ENCODE measurements at regions not wholly inside any gene's neighbourhood (a gene's known extent, or its start where the extent isn't known, plus 50 kb on each side); places are given as distances from the start of the nearest gene placed in this dataset.
"Not testable (repeated sequence)": the region's sequence is repeated elsewhere in the genome, so short reads cannot be mapped to it uniquely, and the experiment has no call there.

DNA sequence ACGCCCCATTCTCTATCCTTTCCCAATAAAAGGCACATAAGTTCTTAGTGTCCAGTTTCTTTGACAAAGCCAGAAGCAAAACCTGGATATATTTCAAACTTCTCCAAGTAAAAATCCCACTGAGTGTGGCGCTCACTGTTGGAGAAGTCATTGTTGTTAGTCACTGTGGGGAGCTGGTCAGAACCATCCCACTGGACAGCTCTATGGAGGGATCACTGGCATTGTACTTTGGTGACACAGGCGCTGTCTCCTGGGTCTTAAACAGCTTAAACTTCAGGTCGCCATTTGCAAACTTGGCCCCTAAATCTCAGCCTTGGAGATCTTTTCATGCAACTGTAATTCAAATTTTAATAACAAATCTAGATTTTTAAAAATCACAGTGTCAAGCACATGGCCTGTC, 111.5 kb upstream of the SLC24A3 start:
- ChIA-PET POLR2A (no interaction called here), CTCF (no interaction called here)

DNA sequence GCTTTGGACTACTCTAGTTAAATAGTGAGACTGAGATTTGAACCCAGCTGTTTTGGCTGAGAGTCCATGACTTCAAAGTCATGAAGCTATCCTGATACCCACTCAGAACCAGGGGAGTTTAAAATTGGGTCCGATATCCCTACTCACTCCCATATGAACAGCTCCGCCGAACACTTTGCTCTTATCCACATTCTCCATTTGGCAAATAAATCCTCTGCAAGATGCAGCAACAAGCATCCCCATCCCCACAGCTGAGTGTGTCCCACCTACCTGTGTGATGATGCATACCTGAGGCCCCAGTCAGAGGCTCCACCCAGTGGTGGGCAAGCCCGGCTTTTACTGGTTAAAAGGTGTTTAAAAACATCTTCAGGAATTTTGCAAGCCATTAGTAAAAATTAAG, 108.3 kb upstream of the SLC24A3 start:
- ChIA-PET CTCF (no interaction called here), POLR2A (no interaction called here)

DNA sequence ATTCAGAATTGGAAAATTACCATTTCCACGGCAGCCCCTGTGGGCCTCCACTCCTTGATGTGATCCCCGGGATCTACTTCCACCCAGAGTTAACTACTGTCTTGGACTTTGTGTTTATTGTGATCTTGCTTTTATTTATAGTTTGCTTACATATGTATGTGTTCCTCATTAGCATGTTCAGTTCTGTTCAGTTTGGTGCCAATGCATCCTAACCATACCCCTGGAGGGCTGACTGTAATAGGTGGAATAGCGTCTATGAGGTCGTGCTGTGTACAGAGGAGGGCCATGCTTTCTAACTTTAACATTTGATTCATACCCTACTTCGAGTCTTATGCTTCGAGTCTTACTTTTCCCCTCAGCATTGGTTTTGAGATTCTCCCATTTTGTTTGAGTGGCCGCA, 104.3 kb upstream of the SLC24A3 start:
- ChIA-PET CTCF (no interaction called here), POLR2A (no interaction called here)

DNA sequence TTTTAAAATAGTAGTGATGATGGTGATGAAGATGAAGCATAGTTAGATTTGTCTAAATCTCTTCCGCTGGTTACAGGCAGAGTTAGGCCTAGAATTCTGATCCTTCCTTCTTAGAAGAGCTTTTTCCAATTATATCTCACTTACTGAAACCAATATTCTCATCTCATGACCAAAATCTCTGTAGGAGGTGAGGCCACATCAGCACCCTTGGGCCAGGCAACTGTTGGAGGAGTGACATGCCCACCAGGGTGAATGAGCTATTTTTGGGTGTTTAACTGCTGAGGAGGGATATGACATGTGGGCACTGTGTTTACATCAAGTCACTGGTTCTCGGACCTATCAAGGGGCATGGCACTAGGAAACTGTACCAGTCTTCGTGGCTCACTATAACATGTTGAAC, 102.2 kb upstream of the SLC24A3 start:
- ChIA-PET POLR2A (interaction anchor here (0.7 kb wide), 1 partner anchor 1296 kb away, joined by 9 read pairs; no protein-coding TSS in a partner anchor), CTCF (interaction anchor here (0.6 kb wide), 1 partner anchor 417 kb away, joined by 3 read pairs; no protein-coding TSS in a partner anchor)

DNA sequence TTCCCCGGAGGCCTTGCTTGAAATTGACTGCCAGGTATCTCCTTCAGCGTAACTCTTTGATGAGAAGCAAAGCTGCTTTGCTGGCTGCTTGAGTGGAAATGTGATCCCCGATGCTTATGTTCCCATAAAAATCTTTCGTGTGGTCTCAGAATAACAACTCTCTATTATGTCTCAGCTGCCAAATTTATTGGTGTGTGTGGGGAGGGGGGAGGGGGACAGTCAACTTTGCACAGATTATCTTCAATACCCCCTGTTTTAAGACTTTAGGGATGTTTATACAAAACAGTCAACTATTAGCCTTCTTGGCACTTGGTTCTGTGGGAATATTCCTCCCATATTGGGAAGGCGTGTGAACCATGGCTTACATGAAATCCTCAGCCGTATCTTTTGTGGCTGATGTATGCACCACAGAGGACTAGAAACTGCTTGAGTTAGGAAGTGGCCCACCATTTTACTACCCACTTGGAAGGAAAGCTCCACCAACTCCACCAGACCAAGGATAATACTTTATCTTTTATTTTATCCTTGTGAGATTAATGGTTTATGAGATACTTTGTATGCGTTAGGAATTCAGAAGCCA, 101.5 kb upstream of the SLC24A3 start:
- POLR2A ChIA-PET, result interaction anchor here (0.7 kb wide), 1 partner anchor 1296 kb away, joined by 9 read pairs; no protein-coding TSS in a partner anchor
- CTCF ChIA-PET, result interaction anchor here (0.6 kb wide), 1 partner anchor 417 kb away, joined by 3 read pairs; no protein-coding TSS in a partner anchor

DNA sequence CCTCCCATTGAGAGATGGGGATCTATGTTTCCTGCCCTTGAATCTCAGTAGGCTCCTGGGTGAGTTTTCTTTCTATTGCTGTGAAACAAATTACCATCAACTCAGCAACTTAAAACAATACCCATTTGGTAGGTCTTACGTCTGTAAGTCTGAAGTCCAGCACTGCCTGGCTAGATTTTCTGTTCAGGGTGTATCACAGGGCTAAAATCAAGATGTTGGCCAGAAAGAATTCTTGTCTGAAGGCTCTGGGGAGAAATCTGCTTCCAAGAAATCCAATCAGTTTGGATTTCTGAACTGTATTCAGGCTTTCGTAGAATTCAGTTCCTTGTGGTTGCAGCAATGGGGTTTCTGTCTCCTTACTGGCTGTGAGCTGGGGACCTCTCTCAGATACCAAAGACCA, 99.6 kb upstream of the SLC24A3 start:
- CTCF ChIA-PET, result no interaction called here
- POLR2A ChIA-PET, result no interaction called here

DNA sequence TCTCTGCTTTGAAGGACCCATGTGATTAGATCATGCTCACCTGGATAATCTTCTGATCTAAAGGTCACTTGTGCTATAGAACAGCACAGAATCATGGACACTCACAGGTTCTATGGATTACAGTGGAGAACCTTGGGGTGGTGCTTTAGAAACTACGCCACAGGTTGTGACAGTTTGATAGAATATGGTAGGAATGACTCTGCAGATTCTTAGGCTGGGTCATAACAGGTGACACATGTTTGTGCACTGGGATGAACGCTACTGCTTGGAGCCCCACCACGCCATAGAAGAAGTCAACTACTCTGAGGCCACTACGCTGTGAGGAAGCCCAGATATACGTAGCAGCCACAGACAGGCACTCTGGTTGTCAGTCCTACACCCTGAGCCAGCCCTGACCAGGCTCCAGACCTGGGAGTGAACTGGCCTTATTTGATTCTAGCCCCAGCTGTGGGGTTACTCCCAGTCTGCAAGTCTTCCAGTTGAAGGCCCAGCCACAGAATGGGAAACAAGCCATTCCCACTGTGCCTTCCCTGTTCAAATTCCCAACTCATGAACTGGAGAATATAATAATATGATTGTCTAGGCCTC, 99.0 kb upstream of the SLC24A3 start:
- CTCF ChIA-PET, result no interaction called here

DNA sequence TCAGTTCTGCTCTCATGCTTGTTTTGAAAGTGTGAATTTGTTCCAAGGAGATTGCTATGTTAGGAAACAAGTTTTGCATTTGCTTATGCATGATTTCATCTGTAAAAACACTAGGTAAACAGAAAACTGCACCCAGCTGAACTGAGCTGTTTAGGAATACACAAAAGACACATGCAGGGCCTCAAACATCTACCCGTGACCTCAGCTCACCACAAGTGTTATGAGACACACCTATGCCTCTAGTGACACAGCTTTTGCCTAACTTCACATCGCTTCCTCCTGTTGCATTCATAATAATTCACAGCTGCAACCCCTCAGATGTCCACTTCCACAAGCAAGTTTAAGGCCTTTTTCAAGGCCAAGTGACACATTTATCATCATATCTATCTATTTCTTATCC, 98.0 kb upstream of the SLC24A3 start:
- POLR2A ChIA-PET, result no interaction called here

More for the DNA sequence above, 99.0 kb upstream of the SLC24A3 start:
- POLR2A ChIA-PET, result no interaction called here

DNA sequence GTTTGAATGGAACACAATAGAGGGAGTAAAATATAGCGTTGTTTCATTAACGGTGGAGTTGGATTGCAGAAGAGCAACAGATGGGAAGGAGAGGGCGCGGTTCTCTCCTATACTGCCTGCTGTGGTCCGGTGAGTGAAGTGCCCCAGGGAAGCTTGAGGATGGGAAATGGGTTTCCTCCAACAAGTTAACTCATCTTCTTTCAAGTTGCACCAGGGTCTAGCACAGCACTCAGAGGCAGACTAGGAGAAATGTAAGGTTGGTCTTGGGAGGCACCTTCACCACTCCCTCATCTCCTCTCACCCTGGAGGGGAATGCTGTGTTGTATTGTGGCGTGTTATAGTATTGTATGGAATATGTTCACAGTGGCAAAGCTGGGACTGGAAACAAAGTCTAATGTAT, 96.9 kb upstream of the SLC24A3 start:
- ChIA-PET CTCF (no interaction called here), POLR2A (no interaction called here)

More for the DNA sequence above, 98.0 kb upstream of the SLC24A3 start:
- CTCF ChIA-PET, result no interaction called here

DNA sequence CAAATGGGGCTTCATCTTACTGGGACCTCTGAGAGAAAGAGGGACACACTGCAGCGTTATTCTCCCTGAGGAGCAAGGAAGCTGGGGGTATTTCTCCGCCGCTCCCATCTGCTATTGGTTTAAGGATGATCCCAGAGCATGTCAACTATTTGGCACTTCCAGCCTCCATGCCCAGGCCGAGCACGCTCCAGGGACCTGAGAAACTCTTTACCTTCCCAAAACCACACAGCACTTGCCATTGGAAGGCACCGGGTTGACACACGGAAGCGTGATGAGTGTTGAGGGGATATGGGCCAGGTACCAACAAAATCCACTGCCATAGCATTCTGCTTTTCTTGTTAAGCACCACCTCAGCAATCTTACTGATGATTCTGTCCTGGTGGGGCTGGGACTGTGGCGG, 92.4 kb upstream of the SLC24A3 start:
- POLR2A ChIA-PET, result no interaction called here
- CTCF ChIA-PET, result no interaction called here

DNA sequence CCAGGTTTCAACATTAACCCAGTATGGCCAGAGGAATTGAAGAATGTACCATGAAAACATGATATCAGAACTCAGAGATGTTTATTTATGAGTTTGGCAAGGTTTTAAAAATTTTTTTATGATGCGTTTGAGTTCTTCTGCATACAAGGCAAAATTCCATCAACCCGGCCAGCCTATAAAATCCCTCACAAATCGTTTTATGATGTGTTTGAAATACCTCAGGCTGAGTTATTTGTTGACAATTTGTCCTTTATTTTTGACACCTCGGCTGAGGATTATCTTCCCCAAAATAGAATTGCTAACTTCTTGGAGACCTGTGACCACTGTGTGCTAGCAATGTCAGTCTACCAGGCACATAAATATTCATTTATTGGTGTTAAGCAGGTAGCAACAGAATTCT, 91.9 kb upstream of the SLC24A3 start:
- POLR2A ChIA-PET, result no interaction called here
- CTCF ChIA-PET, result no interaction called here

DNA sequence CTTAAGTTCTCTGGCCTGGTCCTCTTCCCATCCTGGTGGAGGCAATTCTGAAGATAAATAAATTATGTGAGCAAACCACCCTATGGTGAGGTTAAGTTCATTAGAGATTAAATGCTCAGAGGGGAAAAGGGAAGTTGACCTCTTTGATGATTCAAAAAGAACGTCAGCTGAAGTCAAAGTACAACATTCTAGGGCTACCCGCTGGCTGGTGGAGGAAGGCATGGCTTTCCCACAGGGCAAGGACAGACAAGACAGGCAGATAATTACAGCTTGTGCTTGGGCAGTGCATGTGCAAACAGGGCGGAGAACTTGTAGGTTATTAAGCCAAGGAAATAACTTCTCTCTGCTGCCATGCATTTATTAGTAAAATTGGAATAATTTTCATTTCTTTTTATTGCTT, 91.0 kb upstream of the SLC24A3 start:
- POLR2A ChIA-PET, result no interaction called here
- CTCF ChIA-PET, result no interaction called here

DNA sequence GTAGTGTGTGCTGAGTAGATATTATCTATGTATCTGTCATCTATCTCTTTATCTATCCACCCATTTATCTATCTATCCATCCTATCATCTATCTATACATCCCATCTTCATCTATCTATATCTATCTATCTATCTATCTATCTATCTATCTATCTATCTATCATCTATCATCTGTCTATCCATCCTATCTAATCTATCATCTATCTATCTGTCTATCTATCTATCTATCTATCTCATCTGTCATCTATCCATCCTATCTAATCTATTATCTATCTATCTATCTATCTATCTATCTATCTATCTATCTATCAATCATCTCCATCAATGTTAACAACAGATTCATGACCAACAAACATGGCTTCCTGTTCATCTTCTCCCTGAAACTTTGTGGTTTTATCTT, 90.5 kb upstream of the SLC24A3 start:
- POLR2A ChIA-PET, result no interaction called here
- CTCF ChIA-PET, result no interaction called here

DNA sequence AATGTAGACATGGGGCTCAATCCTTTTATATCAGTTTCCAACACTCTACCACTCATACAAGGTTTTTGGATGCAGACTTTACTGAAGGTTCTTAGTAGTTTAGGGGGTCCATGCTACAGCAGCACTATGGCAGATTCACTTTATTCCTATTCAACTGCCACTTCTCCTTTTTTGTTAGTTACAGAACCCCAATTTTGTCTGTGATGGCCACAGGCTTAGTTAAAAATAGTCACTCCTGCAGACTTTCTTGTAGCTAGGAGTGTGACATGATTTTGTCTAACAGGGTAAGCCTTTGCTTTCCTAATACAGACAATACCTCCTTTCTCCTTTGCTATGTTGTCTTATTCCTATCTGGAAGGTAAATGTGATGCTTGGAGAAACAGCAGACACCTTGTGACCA, 90.0 kb upstream of the SLC24A3 start:
- ChIA-PET POLR2A (no interaction called here), CTCF (no interaction called here)

DNA sequence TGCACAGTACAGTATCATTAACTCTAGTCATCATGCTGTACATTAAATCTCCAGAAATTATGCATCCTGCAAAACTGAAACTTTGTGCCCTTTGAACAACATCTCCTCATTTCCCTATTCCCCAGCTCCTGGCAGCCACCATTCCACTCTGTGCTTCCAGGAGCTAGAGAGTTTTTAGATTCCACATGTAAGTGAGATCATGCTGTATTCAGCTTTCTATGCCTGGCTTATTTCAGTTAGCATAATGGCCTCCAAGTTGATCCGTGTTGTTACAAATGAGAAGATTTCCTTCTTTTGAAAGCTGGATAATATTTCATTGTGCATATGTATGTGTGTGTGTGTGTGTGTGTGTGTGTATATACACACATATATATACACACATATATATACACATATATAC, 86.9 kb upstream of the SLC24A3 start:
- POLR2A ChIA-PET, result no interaction called here
- CTCF ChIA-PET, result no interaction called here

DNA sequence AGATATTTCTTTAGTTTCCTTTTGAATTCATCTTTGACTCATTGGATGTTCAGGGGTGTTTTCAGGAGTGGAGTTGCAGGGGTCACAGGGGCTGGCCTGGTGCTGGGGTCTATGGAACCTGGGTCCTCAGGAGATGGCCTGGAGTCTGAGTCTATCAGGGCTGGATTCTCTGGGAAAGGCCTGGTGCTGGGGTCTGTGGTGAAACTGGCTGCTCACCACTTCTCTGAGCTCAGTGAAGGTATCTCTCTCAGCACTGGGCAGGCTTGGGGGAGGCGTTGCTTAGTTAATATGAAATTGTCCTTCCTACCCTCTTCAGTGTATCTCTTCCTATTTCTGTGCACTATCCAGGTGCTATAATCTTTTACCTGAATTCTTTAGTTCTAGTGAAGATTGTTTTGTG, 83.1 kb upstream of the SLC24A3 start:
- ChIA-PET CTCF (no interaction called here), POLR2A (no interaction called here)

DNA sequence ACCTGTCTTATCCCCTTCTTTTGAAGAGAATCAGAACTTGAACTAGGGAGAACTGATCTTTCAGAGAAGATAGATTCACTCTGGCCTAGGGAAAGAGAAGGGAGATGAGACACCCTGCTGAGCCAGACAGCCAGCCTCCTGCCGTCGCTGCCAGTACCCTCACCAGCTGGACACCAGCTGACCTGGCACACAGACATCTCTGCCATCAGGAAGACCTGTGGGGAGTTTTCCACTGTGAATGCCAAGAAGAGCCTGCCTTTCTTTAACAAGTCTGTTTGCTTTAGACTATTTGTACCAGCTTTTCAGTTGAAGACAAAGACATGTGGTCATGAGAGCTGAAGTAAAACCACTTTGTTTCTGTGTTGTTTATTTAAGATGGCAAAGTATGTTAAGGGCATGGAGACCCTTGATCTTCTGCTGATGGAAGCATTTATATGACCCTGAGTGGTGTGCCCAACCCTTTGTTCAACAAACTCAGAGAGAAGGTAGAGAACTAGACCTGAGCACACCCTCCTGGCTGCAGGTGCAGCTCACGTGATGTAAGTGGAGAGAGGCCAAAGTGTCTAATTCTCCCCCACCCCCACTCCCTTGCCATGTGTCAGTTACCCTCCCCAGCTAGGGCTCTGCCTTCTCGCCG, 82.3 kb upstream of the SLC24A3 start:
- CTCF ChIA-PET, result no interaction called here
- POLR2A ChIA-PET, result no interaction called here

DNA sequence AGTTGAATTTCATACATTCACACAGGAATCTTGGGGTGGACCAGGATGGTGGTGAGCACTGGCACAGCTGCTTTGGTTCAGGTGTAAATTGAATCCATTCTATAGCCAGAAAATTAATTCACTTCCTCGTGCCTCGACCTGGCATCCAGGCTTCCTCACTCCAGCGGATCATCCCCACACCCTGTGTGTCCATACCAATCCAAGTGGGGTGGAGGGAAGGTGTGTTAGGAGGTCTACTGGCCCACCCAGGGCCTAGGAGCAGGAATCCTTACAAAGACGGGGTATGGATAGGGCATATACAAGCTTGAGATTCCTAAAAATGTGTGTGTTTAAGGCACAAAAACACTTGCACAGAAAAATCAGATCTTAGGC, 81.8 kb upstream of the SLC24A3 start:
- ChIA-PET CTCF (no interaction called here), POLR2A (no interaction called here)

DNA sequence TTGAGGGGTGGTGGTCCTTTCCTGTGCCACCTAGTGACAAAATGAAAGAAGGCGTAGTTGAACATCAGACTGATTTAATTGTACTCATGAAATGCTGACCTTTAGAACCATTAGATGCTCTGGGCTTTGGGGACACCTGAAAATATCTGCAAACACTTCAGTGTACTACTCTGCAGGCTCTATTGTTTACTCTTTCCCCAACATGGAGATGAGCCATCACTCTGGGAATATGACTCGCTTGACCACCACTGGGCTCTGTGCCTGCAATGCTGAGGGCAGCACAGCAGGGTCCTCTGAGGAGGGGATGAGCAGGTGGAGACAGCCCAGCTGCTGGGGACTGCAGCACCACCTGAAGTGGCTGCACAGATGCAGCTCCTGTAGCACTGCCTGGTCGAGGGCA, 74.8 kb upstream of the SLC24A3 start:
- ChIA-PET CTCF (no interaction called here), POLR2A (no interaction called here)

DNA sequence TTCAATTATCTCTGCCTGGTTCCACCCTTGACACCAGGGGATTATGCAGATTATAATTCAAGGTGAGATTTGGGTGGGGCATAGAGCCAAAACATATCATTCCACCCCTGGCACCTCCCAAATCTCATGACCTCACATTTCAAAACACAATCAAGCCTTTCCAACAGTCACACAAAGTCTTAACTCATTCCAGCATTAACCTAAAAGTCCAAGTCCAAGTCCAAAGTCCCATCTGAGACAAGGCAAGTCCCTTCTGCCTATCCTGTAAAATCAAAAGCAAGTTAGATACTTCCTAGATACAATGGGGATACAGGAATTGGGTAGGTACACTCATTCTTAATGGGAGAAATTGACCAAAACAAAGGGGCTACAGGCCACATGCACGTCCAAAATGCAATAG, 73.7 kb upstream of the SLC24A3 start:
- CTCF ChIA-PET, result no interaction called here
- POLR2A ChIA-PET, result no interaction called here

DNA sequence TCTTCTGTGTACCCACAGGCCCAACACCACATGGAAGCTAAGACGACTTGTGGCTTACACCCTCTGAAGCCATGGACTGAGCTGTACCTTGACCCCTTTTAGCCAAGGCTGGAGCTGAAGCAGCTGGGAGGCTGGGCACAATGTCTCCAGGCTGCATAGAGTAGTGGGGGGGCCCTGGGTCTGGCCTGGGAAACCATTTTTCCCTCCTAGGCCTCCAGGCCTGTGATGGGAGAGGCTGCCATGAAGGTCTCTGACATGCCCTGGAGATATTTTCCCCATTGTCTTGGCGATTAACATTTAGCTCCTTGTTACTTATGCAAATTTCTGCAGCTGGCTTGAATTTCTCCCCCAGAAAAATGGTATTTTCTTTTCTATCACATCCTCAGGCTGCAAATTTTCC, 72.9 kb upstream of the SLC24A3 start:
- POLR2A ChIA-PET, CTCF ChIA-PET: not testable (repeated sequence)

DNA sequence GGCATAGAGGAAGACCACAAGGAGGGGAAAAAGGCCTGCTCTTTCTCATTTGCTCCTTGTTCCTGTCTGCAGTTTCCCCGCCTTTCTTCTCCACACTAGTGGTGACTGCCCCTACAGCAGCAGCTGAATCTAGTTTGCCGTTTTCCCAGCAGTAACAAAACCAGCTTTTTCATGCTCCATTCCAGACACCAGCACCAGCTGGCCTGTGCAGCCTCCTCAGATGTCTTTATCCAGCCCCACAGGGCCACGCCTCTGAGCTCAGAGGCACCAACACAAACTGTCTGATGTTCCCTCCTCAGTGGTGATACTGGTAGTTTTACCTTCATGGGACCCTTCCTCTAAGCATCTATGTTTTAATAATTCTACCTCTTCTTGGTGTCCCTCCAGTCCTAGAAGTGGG, 70.4 kb upstream of the SLC24A3 start:
- POLR2A ChIA-PET, result no interaction called here
- CTCF ChIA-PET, result no interaction called here
